ENCODE measurements at regions not wholly inside any gene's neighbourhood (a gene's known extent, or its start where the extent isn't known, plus 50 kb on each side); places are given as distances from the start of the nearest gene placed in this dataset.

- no peak for TF ChIP-seq POLR2AphosphoS5 (IDR thresholded peaks at IDR 0.05; ENCODE audit: borderline replicate concordance, low read depth, low read length)
- TF ChIP-seq EZH2 (IDR thresholded peaks at IDR 0.05), result no peak
- TF ChIP-seq FOXP2 (optimal IDR thresholded peaks at IDR 0.05; ENCODE audit: control extremely low read depth, extremely low read length, insufficient read depth), result no peak
- Histone ChIP-seq H3K9me3 (ENCODE audit: low read depth, low read length) (no peaks in the 10 kb centered on the region), H3K27ac (no peak overlapping the region), H3K36me3 (ENCODE audit: insufficient read depth, low read length) (no peaks in the 10 kb centered on the region), H3K9ac (ENCODE audit: insufficient read length) (no peak overlapping the region), H3K4me3 (no peak overlapping the region)
- DNase-seq (ENCODE audit: low read depth, low spot score), result no peak
Measured at GRCh38 chr3:53994986-53995603, 103.4 kb upstream of the SELENOK start.

DNA sequence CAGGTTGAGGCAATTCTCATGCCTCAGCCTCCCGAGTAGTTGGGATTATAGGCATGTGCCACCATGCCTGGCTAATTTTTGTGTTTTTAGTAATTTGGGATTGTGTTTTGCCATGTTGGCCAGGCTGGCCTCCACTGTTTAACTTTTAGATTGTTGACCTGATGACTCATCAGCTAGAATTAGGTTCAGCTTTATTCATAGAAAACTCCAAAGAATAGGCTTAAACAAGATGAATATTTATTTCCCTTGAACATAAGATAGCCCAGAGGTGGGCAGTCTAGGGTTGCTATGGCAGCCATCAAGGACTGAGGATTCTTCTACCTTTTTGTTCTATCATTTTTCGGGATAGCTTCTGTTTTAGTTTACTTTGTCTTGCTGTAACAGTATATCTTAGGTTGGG, 99.6 kb upstream of the SELENOK start:
- H3K27ac ChIP-seq, result no peak overlapping the region
- no peak overlapping the region for H3K4me3 ChIP-seq
- H3K9me3 ChIP-seq (ENCODE audit: low read depth, low read length), result no peaks in the 10 kb centered on the region
- no peaks in the 10 kb centered on the region for H3K36me3 ChIP-seq (ENCODE audit: insufficient read depth, low read length)
- DNase-seq (ENCODE audit: low read depth, low spot score), result no peak
- no peak overlapping the region for H3K9ac ChIP-seq (ENCODE audit: insufficient read length)
- TF ChIP-seq FOXP2 (optimal IDR thresholded peaks at IDR 0.05; ENCODE audit: control extremely low read depth, extremely low read length, insufficient read depth) (no peak), EZH2 (IDR thresholded peaks at IDR 0.05) (no peak), POLR2AphosphoS5 (IDR thresholded peaks at IDR 0.05; ENCODE audit: borderline replicate concordance, low read depth, low read length) (no peak)

DNA sequence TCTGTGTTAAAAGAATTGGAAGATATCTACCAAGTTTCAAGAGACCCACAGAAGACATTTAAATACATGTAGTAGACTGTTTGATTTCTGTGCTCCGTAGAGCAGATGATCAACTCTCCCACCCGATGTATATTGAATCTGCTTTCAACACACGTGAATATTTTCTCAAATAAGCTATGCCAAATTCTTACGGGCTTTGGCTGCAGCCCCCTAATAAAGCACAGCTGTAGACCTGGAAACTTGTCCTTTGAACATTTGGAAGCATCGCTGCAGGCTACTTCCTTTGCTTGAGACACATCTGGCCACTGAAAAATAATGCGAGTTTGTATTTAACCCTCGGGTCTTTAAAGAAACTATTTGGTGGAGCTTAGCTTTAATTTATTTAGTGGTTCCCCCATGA, 98.3 kb upstream of the SELENOK start:
- no peak overlapping the region for H3K4me3 ChIP-seq
- TF ChIP-seq FOXP2 (optimal IDR thresholded peaks at IDR 0.05; ENCODE audit: control extremely low read depth, extremely low read length, insufficient read depth) (no peak), POLR2AphosphoS5 (IDR thresholded peaks at IDR 0.05; ENCODE audit: borderline replicate concordance, low read depth, low read length) (no peak), EZH2 (IDR thresholded peaks at IDR 0.05) (no peak)
- no peak overlapping the region for H3K9ac ChIP-seq (ENCODE audit: insufficient read length)
- DNase-seq (ENCODE audit: low read depth, low spot score), result no peak
- H3K9me3 ChIP-seq (ENCODE audit: low read depth, low read length), result no peaks in the 10 kb centered on the region
- H3K36me3 ChIP-seq (ENCODE audit: insufficient read depth, low read length), result no peaks in the 10 kb centered on the region
- no peak overlapping the region for H3K27ac ChIP-seq

- Histone ChIP-seq H3K27ac (no peak overlapping the region), H3K4me3 (no peak overlapping the region), H3K36me3 (ENCODE audit: insufficient read depth, low read length) (no peaks in the 10 kb centered on the region), H3K9ac (ENCODE audit: insufficient read length) (no peak overlapping the region), H3K9me3 (ENCODE audit: low read depth, low read length) (no peaks in the 10 kb centered on the region)
- no peak for TF ChIP-seq POLR2AphosphoS5 (IDR thresholded peaks at IDR 0.05; ENCODE audit: borderline replicate concordance, low read depth, low read length)
- TF ChIP-seq FOXP2 (optimal IDR thresholded peaks at IDR 0.05; ENCODE audit: control extremely low read depth, extremely low read length, insufficient read depth), result no peak
- no peak for TF ChIP-seq EZH2 (IDR thresholded peaks at IDR 0.05)
- no peak for DNase-seq (ENCODE audit: low read depth, low spot score)
Measured at GRCh38 chr3:53989451-53989850, 97.8 kb upstream of the SELENOK start.

DNA sequence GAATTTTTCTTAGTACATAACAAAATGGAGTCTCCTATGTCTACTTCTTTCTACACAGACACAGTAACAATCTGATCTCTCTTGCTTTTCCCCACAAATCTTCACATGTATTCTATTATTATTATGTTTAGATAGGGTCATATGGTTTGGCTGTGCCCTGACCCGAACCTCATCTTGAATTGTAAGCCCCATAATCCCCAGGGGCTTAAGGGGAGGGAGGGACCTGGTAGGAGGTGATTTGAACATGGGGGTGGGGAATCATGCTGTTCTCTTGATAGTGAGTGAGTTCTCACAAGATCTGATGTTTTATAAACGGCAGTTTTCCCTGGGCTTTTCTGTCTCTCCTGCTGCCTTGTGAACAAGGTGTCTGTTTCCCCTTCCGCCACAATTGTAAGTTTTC, 86.7 kb upstream of the SELENOK start:
- TF ChIP-seq POLR2AphosphoS5 (IDR thresholded peaks at IDR 0.05; ENCODE audit: borderline replicate concordance, low read depth, low read length) (no peak), EZH2 (IDR thresholded peaks at IDR 0.05) (no peak), FOXP2 (optimal IDR thresholded peaks at IDR 0.05; ENCODE audit: control extremely low read depth, extremely low read length, insufficient read depth) (no peak)
- Histone ChIP-seq H3K4me3 (no peak overlapping the region), H3K36me3 (ENCODE audit: insufficient read depth, low read length) (no peaks in the 10 kb centered on the region), H3K9me3 (ENCODE audit: low read depth, low read length) (no peaks in the 10 kb centered on the region), H3K9ac (ENCODE audit: insufficient read length) (no peak overlapping the region), H3K27ac (no peak overlapping the region)
- DNase-seq (ENCODE audit: low read depth, low spot score), result no peak

GRCh38 chr3:53975382-53975781, 83.7 kb upstream of the SELENOK start:
- no peak overlapping the region for H3K9ac ChIP-seq (ENCODE audit: insufficient read length)
- no peak for DNase-seq (ENCODE audit: low read depth, low spot score)
- H3K36me3 ChIP-seq (ENCODE audit: insufficient read depth, low read length), result no peaks in the 10 kb centered on the region
- H3K4me3 ChIP-seq, result no peak overlapping the region
- TF ChIP-seq EZH2 (IDR thresholded peaks at IDR 0.05) (no peak), POLR2AphosphoS5 (IDR thresholded peaks at IDR 0.05; ENCODE audit: borderline replicate concordance, low read depth, low read length) (no peak), FOXP2 (optimal IDR thresholded peaks at IDR 0.05; ENCODE audit: control extremely low read depth, extremely low read length, insufficient read depth) (no peak)
- H3K27ac ChIP-seq, result no peak overlapping the region
- no peaks in the 10 kb centered on the region for H3K9me3 ChIP-seq (ENCODE audit: low read depth, low read length)

DNA sequence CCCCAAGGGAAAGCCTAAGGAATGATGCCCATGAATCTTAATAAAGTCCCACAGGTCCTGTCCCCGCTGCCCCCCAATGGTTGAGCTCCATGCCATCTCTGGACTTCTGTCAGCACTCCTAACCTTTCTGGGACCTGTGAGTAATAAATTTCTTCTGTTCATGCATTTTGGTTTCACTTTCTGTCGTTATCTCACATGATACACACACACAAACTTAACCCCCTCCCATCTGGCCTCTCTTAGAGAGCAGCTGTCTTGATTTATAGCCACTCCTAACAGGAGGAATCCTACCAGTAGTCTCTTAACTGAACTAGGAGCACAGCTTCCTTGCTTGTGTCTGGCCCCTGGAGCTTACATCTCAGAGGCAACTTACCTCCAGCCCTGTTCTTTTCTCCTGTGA, 82.7 kb upstream of the SELENOK start:
- TF ChIP-seq FOXP2 (optimal IDR thresholded peaks at IDR 0.05; ENCODE audit: control extremely low read depth, extremely low read length, insufficient read depth) (no peak), POLR2AphosphoS5 (IDR thresholded peaks at IDR 0.05; ENCODE audit: borderline replicate concordance, low read depth, low read length) (no peak), EZH2 (IDR thresholded peaks at IDR 0.05) (no peak)
- no peak for DNase-seq (ENCODE audit: low read depth, low spot score)
- no peaks in the 10 kb centered on the region for H3K9me3 ChIP-seq (ENCODE audit: low read depth, low read length)
- no peak overlapping the region for H3K9ac ChIP-seq (ENCODE audit: insufficient read length)
- no peak overlapping the region for H3K4me3 ChIP-seq
- no peaks in the 10 kb centered on the region for H3K36me3 ChIP-seq (ENCODE audit: insufficient read depth, low read length)
- H3K27ac ChIP-seq, result no peak overlapping the region

DNA sequence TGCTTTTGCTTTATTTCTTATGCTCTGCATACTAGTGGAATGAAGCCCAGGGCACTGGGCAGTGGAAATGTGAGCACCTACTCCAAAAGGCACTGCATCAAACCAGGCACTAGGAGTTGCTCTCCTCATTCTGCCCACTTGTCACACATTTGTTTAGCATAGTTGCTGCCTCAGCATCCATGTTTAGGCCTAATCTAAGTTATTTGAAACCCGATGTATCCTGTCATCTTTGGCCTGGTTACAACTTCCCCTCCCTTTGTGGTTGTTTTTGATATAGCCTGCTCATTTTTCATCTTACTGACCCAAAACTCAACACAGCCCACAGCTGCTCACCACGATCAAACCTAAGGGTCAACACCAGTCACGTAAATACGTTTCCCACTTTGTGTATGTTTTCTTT, 82.2 kb upstream of the SELENOK start:
- TF ChIP-seq POLR2AphosphoS5 (IDR thresholded peaks at IDR 0.05; ENCODE audit: borderline replicate concordance, low read depth, low read length) (no peak), FOXP2 (optimal IDR thresholded peaks at IDR 0.05; ENCODE audit: control extremely low read depth, extremely low read length, insufficient read depth) (no peak), EZH2 (IDR thresholded peaks at IDR 0.05) (no peak)
- Histone ChIP-seq H3K36me3 (ENCODE audit: insufficient read depth, low read length) (no peaks in the 10 kb centered on the region), H3K9ac (ENCODE audit: insufficient read length) (no peak overlapping the region), H3K27ac (no peak overlapping the region), H3K9me3 (ENCODE audit: low read depth, low read length) (no peaks in the 10 kb centered on the region), H3K4me3 (no peak overlapping the region)
- no peak for DNase-seq (ENCODE audit: low read depth, low spot score)

- Histone ChIP-seq H3K9ac (ENCODE audit: insufficient read length) (no peak overlapping the region), H3K27ac (no peak overlapping the region), H3K4me3 (no peak overlapping the region), H3K9me3 (ENCODE audit: low read depth, low read length) (no peaks in the 10 kb centered on the region), H3K36me3 (ENCODE audit: insufficient read depth, low read length) (no peaks in the 10 kb centered on the region)
- DNase-seq (ENCODE audit: low read depth, low spot score), result no peak
- no peak for TF ChIP-seq POLR2AphosphoS5 (IDR thresholded peaks at IDR 0.05; ENCODE audit: borderline replicate concordance, low read depth, low read length)
Measured at GRCh38 chr3:53970661-53971060, 79.0 kb upstream of the SELENOK start.
